HepG2 (cell line): ENCODE measurements at regions not wholly inside any gene's neighbourhood (a gene's known extent, or its start where the extent isn't known, plus 50 kb on each side); places are given as distances from the start of the nearest gene placed in this dataset.

ENCODE experiments used
- CTCF ChIP-seq: sonication (generic); formaldehyde crosslinking; IDR thresholded peaks from 2 replicates; pipeline ENCODE4 v1.5.0; 2020; ENCODE audit warnings: mild to moderate bottlenecking, missing genetic modification reagents, moderate library complexity
- PHF8 ChIP-seq: sonication (generic); formaldehyde crosslinking; IDR thresholded peaks from 2 replicates; pipeline ENCODE4 v1.5.0; 2020; ENCODE audit warnings: missing genetic modification reagents
- ZNF550 ChIP-seq: sonication (generic); formaldehyde crosslinking; IDR thresholded peaks from 2 replicates; pipeline ENCODE4 v1.4.0; 2020; ENCODE audit warnings: mild to moderate bottlenecking, missing genetic modification reagents, borderline replicate concordance
- ZNF589 ChIP-seq: sonication (generic); formaldehyde crosslinking; conservative IDR thresholded peaks from 2 replicates; pipeline ENCODE4 v1.8.0; 2022; ENCODE audit warnings: mild to moderate bottlenecking, moderate library complexity, missing genetic modification reagents
- TF ChIP-seq, protein P1 (sequence below): sonication (generic); formaldehyde crosslinking; IDR thresholded peaks from 2 replicates; pipeline ENCODE4 v1.5.1; 2020; ENCODE audit warnings: mild to moderate bottlenecking, missing genetic modification reagents, moderate library complexity

GRCh38 chr6:16921399-16922110 lies 160.3 kb upstream of the ATXN1 start:
- TF ChIP-seq CTCF (CRISPR knock-in tag) (no peak), ZNF589 (CRISPR knock-in tag) (no peak), PHF8 (CRISPR knock-in tag) (no peak), ZNF550 (CRISPR knock-in tag) (no peak)
- TF ChIP-seq, protein P1, sequence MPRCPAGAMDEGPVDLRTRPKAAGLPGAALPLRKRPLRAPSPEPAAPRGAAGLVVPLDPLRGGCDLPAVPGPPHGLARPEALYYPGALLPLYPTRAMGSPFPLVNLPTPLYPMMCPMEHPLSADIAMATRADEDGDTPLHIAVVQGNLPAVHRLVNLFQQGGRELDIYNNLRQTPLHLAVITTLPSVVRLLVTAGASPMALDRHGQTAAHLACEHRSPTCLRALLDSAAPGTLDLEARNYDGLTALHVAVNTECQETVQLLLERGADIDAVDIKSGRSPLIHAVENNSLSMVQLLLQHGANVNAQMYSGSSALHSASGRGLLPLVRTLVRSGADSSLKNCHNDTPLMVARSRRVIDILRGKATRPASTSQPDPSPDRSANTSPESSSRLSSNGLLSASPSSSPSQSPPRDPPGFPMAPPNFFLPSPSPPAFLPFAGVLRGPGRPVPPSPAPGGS (CRISPR knock-in tag): no peak
